ENCODE measurements at regions not wholly inside any gene's neighbourhood (a gene's known extent, or its start where the extent isn't known, plus 50 kb on each side); places are given as distances from the start of the nearest gene placed in this dataset.

GRCh38 chr22:47245286-47245685 lies 482.8 kb downstream of the TBC1D22A start:
- TF ChIP-seq, protein P1, sequence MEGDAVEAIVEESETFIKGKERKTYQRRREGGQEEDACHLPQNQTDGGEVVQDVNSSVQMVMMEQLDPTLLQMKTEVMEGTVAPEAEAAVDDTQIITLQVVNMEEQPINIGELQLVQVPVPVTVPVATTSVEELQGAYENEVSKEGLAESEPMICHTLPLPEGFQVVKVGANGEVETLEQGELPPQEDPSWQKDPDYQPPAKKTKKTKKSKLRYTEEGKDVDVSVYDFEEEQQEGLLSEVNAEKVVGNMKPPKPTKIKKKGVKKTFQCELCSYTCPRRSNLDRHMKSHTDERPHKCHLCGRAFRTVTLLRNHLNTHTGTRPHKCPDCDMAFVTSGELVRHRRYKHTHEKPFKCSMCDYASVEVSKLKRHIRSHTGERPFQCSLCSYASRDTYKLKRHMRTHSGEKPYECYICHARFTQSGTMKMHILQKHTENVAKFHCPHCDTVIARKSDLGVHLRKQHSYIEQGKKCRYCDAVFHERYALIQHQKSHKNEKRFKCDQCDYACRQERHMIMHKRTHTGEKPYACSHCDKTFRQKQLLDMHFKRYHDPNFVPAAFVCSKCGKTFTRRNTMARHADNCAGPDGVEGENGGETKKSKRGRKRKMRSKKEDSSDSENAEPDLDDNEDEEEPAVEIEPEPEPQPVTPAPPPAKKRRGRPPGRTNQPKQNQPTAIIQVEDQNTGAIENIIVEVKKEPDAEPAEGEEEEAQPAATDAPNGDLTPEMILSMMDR (IDR thresholded peaks at IDR 0.05; ENCODE audit: low read length): no peak
- TF ChIP-seq EZH2phosphoT487 (IDR thresholded peaks at IDR 0.05; ENCODE audit: low read length): no peak
- TF ChIP-seq EZH2 (optimal IDR thresholded peaks at IDR 0.05; ENCODE audit: low read depth, low read length): no peak

All from MM.1S (cell line).